Fibroblast of skin of left quadriceps (primary cell): ENCODE measurements at regions not wholly inside any gene's neighbourhood (a gene's known extent, or its start where the extent isn't known, plus 50 kb on each side); places are given as distances from the start of the nearest gene placed in this dataset.
"Not testable (repeated sequence)": the region's sequence is repeated elsewhere in the genome, so short reads cannot be mapped to it uniquely, and the experiment has no call there.

Experiments
- DNase-seq, 2 experiments: peaks; one replicate each; pipeline ENCODE4 v3.0.0-alpha.2; 2013; ENCODE audit warnings: low read depth in 2 of 2

DNA sequence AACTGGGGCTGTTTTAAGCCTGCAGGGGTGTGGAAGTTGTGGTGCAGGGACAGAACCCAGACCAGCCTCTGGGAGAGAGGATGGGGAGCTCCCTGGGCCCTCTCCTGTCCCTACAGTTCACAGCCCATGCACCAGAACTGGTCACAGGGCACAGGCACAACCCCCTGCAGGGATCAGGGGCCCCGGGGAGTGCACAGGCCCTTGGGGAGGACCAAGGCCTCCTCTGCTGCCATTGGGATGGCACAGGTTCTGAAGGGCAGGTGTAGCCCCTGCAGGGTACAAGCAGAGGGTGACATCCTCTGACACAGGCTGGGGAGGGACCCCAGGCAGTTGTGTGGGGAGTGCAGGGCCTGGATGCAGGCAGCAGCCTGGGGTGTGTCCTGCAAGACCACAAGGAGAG lies 66.4 kb upstream of the SFSWAP start:
- no peak for DNase-seq

DNA sequence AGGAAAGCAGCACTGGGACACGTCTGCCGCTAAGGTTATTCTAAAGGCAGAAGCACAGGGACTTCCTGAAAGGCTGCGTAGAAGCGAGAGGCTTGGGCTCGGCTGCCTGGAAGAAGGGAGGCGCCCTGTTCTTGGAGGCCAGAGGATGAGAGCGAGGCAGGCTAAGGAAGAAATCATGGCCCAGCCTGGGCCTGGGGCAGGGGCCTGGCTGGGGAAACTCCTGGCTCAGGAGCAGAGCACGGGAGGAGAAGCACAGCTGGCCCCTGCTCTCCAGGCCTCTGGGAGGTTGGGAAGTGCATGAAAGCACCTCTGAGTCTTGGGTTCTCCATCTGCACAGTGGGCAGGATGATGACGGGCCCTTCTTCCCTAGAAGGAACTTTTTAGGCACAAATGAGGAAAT lies 66.0 kb upstream of the SFSWAP start:
- DNase-seq: not testable (repeated sequence)

DNA sequence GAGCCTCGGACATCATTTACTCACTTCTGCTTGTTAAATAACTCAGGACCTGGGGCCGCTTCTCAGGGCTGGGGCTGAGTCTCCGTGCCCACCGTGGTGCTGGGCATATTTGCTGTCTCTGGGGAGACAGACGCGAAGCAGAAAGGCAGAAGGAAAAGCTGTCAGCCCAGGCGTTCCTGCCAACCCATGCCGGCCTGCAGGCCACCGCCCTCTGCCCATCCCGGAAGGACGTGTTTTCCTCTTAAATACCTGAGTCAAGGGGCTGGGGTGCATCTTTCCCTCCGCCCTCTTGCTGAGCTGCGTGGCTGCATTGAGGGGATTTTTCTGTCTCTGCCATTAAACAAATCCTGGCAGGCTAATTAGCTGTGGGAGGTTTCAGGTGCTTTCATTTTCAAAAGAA lies 65.3 kb upstream of the SFSWAP start:
- DNase-seq: not testable (repeated sequence)

DNA sequence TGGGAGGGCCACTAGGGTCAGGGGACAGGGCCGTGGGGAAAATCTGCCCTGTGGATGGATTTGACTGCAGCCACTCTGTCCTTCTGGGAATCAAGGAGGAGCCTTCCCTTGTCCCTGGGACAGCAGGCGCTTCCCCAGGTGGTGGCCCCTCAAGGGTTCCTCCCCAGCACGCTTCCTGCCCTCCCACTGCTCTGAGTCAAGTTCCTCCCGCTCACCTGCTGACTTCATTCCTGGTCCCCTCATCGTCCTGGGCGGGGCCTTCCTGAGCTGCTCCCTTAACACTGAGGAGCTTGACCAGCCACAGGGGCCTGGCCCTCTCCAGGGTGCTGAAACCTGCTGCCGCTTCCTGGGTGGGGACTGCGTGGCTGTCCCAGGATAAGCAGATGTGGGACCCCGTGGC lies 64.4 kb upstream of the SFSWAP start:
- DNase-seq: not testable (repeated sequence)

DNA sequence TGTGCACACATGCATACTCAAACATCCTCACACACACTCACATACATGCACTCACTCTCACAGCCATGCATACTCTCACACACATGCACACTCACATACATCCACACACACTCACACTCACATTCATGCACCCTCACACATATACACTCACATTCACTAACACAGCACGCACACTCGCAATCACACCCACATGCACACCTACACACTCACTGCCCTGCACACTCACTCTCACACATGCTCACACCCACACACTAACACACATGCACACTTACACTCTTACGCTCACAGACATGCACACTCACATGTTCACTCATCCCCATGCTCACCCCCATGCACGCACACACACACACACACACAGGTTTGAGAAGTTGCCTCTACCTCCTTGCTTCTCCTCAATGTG lies 63.2 kb upstream of the SFSWAP start:
- no peak for DNase-seq

DNA sequence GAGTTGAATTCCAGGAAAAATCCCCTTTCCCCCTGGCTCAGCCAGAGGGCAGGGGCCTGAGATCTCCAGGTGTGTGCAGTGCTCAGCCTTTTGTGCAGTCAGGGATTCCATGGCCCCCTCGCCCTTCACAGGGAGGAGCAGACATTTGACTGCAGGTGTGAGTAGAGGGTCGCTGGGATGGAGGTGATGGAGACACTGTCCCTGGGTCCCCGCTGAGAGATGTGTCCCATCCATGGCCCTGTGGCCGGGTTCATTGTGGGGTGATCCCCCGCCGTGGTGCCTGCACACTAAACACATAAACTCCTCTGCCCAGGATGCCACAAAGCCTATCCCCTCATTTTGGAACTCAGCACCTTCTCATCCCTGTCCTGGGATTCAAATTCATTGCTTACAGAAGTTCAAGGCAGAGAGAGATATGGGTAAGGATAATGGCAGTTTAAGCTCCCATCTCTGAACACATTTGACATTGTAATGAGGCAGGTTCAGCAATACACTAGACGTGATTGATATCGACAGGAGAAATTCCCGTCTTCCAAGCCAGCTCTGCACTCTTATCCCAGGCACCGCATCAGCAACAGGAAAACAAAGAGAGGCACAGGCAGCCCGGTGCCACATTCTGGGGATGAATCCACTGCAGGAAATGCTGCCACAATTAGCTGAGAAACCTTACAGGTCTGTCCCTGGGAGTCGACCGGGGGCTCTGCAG lies 55.3 kb upstream of the SFSWAP start:
- DNase-seq: not testable (repeated sequence)

DNA sequence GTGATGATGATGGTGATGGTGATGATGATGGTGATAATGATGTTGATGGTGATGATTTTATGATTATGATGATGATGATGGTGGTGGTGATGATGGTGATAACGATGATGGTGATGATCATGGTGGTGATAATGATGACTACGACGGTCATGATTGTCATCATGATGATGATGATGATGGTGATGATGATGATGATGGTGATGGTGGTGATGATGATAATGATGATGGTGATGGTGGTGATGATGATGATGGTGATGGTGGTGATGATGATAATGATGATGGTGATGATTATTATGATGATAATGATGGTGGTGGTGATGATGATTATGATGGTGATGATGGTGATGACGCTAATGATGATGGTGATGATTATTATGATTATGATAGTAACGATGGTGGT lies 54.1 kb upstream of the SFSWAP start:
- DNase-seq: not testable (repeated sequence)

DNA sequence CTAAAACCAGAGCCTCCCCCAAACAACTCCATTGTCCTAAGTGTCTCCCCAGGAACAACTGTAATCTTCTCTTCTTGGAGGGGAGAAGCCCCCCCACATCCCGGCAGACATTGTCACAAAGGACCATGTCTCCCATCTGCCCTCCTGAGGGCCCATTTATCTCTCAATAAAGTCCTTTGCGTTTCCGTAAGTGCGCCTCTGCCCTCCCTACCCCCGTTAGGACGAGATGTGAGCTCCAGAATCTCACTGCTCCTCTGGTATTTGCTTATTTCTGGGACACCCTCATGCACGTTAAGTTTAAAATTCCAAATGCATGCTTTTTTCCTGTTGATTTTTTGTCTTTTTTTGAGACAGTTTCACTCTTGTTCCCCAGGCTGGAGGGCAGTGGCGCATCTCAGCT lies 52.3 kb upstream of the SFSWAP start:
- not testable (repeated sequence) for DNase-seq

DNA sequence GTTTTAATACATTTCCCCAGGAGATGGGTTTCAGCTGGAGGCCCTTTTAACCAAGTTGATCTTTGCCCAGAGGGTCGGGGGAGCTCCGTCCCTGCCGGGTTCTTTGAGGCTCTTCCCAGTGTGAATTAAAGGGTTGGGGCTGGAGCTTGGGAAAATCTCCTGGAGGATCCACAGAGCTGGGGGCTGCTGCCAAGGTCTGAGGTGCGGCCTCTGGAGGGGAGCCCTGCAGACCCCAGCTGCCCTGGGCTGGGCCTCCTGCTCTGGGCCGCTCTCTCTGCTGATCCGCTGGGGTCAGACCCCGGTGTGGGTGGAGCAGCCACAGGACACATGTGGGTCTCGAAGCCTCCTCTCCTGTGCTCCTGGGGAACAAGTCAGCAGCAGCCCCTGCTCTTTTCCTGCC lies 51.4 kb upstream of the SFSWAP start:
- DNase-seq: not testable (repeated sequence)

DNA sequence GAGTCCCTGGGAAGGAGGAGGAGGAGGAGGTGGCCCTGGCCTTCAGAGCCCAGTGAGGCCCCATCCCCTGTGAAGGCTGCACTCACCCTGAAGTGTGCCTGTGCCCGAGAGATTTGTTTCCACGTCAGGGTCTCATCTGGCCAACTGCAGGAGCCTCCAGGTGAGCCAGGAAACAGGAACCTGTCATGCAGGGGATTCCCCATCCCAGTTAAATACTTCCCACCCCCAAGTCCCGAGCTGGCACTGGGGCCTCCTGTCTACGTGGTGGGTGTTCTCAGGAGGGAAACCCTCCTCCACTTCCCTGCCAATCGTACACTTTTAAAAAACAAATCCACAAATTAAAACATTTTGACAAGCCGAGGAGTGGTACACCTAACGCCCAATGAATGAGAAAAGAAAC lies 50.9 kb upstream of the SFSWAP start:
- DNase-seq: not testable (repeated sequence)

DNA sequence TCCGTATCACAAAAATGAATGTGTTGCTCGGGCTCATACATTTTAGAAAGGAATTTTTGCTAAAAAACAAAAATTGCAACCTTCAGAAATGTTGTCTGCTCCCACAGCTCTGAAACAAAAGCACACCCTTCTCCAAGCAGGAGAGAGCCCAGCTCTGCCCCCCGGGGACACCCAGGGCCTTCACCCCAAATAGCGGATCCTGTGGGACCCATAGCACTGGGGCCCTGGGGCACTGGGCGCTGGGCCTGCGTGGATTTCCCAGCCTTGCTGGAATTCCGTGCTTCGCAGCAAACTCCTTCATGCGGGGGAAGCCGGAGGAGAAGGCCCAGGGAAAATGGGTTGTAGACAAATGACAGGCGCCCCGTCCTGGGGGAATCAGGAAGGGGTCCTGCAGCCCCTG lies 50.5 kb upstream of the SFSWAP start:
- not testable (repeated sequence) for DNase-seq
